ENCODE measurements at regions not wholly inside any gene's neighbourhood (a gene's known extent, or its start where the extent isn't known, plus 50 kb on each side); places are given as distances from the start of the nearest gene placed in this dataset.

DNA sequence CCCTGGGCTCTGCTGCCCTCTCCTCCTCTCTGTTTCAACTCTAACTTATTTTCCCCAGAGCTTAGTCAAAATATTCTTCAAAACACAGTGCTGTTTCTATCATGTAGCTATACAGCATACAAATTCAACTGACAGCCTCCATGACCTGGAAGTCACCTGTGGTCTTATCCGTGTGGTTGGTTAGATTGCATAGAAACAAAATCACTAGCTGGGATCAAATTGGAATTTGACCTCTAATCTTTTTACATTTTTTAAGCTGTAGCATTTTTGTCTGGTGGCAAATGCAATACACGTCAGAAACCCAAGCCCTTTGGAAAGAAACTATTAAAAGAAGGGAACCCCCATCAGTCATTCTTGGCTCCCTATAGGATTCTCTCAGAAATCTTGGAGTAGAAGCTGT is 57.3 kb downstream of the ABCC12 start:
- no peak for DNase-seq (ENCODE audit: low spot score)
- in situ Hi-C loops (cut with MboI; ENCODE audit: low sequenced_read_pairs, unreplicated experiment) = no loop called here
- no peak for TF ChIP-seq CTCF (IDR thresholded peaks at IDR 0.05; ENCODE audit: borderline replicate concordance, control extremely low read depth, extremely low read depth, insufficient read depth, missing control alignments)

DNA sequence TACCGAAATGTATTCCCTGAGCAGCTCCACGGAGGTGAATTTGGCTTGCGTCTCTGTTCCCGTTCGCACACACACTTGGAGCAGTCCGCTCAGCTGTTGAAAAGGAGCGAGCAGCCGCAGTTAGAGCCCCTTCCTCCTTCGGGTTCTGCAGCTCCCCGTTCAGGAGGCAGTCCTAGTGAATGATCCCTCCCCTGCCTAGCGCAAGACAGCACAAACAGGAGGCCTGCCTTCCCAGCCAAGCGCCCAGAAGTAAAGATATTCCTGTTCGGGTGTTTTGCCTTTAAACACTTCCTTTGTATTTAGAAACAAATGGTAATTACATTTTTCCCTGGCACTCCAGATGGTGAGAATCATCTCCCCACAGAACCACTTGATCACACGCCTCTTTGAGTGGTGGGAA is 64.7 kb downstream of the ABCC12 start:
- TF ChIP-seq CTCF (IDR thresholded peaks at IDR 0.05; ENCODE audit: borderline replicate concordance, control extremely low read depth, extremely low read depth, insufficient read depth, missing control alignments) = no peak

DNA sequence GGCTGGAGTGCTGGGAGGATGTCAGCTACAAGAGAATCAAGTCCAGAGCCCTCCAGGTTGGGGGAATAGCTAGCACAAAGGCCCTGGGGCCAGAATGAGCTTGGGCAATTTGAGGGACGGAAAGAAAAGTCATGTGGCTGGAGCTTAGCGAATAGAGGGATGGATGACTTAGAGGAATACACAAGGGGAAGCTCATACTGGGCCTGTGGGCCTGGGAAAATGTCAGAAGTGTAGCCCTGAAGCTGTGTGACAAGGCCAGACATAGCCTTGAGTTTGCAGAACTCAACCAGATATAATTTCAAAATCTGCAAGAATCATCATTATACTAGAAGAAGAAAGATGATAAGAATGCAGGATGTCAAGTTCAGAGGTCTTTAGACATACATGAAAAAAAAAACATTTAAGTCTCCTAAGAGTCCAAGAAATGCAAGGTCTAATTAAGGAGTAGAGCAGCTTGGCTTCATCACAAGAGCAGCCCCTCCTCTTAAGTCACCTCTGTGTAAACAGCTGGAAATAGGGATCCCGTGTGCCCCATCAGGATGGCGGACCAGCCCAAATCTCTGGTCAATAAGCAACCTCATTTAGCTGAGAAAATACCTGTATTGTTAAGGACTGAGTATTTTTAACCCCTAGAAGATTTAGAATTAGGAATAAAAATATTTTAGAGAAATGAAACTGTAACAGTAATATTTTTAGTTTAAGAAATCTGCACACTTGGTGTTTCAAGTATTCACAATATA is 66.6 kb downstream of the ABCC12 start:
- in situ Hi-C loops (cut with MboI; ENCODE audit: low sequenced_read_pairs, unreplicated experiment) = no loop called here
- no peak for TF ChIP-seq CTCF (IDR thresholded peaks at IDR 0.05; ENCODE audit: borderline replicate concordance, control extremely low read depth, extremely low read depth, insufficient read depth, missing control alignments)

More for the DNA sequence above, 64.7 kb downstream of the ABCC12 start:
- in situ Hi-C loops (cut with MboI; ENCODE audit: low sequenced_read_pairs, unreplicated experiment) = no loop called here
- DNase-seq (ENCODE audit: low spot score) = no peak

GRCh38 chr16:48087639-48088038 is 68.2 kb downstream of the ABCC12 start:
- in situ Hi-C loops (cut with MboI; ENCODE audit: low sequenced_read_pairs, unreplicated experiment) = no loop called here
- no peak for DNase-seq (ENCODE audit: low spot score)
- TF ChIP-seq CTCF (IDR thresholded peaks at IDR 0.05; ENCODE audit: borderline replicate concordance, control extremely low read depth, extremely low read depth, insufficient read depth, missing control alignments) = no peak

More for the DNA sequence above, 66.6 kb downstream of the ABCC12 start:
- no peak for DNase-seq (ENCODE audit: low spot score)

- no peak for DNase-seq (ENCODE audit: low spot score)
- in situ Hi-C loops (cut with MboI; ENCODE audit: low sequenced_read_pairs, unreplicated experiment) = no loop called here
- no peak for TF ChIP-seq CTCF (IDR thresholded peaks at IDR 0.05; ENCODE audit: borderline replicate concordance, control extremely low read depth, extremely low read depth, insufficient read depth, missing control alignments)
Measured at GRCh38 chr16:48086422-48086821, 69.4 kb downstream of the ABCC12 start.

DNA sequence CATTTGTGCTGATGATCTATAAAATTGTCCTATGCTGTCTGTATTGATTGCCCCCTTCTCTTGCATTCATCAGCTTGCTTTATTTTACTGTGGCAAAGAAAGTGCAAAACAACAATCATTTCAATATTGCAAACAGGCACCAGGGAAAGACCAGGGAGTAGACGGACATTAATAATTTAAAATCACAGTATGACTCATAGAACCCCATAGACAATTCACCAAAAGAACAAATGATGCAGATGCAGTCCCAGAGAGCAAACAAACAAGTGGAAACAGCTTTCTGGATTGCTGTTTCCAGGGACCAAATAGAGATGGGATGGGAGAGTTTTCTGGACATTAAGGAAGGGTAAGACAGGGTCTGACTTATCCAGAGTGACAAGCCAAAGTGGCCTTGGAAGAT is 70.1 kb downstream of the ABCC12 start:
- DNase-seq (ENCODE audit: low spot score) = no peak
- in situ Hi-C loops (cut with MboI; ENCODE audit: low sequenced_read_pairs, unreplicated experiment) = no loop called here
- no peak for TF ChIP-seq CTCF (IDR thresholded peaks at IDR 0.05; ENCODE audit: borderline replicate concordance, control extremely low read depth, extremely low read depth, insufficient read depth, missing control alignments)
